HG03432 (cell line): ENCODE measurements at regions not wholly inside any gene's neighbourhood (a gene's known extent, or its start where the extent isn't known, plus 50 kb on each side); places are given as distances from the start of the nearest gene placed in this dataset.
"Not testable (repeated sequence)": the region's sequence is repeated elsewhere in the genome, so short reads cannot be mapped to it uniquely, and the experiment has no call there.

ENCODE experiments used
- ATAC-seq: cut with Tn5 transposase; IDR thresholded peaks from one replicate; pipeline ENCODE4 v1.9.1; 2021; ENCODE audit warnings: mild to moderate bottlenecking, moderate library complexity; ENCODE audit not compliant: unreplicated experiment

DNA sequence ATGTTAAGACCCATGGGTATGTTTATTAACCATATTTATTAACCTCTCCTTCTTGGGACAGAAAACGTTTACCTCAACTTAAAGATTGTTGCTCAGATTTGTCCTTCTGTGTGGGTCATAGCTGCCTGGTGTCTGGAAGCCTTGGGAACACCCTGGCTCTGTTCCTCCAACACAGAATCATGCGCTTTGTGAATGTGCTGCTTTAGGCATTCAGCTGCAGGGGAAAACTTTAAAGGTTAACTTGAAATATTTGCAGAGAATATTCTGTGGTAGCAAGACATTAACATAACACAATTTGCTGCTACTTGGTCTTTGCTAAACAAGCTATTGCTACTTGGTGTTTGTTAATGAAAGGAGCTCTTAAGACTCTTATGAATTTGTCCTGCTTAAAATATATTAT lies 50.5 kb upstream of the THOC3 start:
- ATAC-seq = not testable (repeated sequence)

DNA sequence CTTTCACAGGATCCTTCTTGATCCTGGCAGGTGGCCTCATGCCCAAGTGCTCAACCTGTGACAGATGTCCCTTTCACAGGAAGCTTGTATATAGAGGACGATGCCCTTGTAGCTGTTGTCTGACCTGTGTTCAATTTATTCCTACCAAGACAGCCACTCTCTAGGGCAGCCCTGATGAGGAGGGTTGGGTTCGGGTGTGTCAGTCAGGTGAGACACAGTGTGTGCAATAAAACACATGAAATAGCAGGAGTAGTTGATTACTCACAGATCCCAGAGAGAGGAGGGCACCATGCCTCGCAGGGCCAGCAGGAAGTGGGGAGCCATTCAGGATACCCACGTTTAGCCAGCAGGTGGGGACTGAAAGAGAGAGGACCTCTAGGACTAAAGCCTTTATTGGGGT lies 52.7 kb upstream of the THOC3 start:
- ATAC-seq = not testable (repeated sequence)

DNA sequence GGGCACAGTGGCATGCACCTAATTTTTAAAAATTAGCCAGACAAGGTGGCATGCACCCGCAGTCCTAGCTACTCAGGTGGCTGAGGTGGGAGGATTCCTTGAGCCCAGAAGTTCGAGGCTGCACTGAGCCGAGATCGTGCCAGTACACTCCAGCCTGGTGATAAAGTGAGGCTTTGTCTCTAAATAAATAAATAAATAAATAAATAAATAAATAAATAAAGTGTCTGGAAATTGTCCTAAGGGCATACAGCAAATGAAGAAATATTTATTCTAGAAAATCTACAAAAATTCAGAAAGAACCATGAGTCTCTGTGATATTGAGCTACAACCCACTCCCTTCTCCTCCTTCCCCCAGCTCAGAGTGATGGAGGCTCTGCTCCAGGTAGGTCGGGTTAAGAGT lies 55.4 kb upstream of the THOC3 start:
- not testable (repeated sequence) for ATAC-seq

DNA sequence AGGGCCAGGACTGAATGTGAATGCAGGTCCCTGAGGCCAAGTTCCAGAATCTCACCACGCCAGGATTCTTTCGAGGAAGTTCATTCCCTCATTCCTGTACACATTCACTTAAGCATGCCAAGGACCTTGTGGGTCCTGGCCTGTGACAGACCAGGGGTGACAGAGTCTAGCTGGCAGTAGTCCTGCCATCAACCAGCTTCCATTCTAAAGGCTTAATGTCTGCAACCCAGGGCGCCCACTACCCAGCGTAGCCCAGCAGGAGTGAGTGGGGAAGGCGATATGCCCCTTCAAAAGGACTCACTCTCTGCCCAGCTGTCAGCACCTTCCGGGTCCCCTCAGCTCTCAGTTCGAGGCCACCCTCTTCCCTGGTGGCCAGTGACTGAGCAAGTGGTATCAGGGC lies 61.3 kb upstream of the THOC3 start:
- not testable (repeated sequence) for ATAC-seq

DNA sequence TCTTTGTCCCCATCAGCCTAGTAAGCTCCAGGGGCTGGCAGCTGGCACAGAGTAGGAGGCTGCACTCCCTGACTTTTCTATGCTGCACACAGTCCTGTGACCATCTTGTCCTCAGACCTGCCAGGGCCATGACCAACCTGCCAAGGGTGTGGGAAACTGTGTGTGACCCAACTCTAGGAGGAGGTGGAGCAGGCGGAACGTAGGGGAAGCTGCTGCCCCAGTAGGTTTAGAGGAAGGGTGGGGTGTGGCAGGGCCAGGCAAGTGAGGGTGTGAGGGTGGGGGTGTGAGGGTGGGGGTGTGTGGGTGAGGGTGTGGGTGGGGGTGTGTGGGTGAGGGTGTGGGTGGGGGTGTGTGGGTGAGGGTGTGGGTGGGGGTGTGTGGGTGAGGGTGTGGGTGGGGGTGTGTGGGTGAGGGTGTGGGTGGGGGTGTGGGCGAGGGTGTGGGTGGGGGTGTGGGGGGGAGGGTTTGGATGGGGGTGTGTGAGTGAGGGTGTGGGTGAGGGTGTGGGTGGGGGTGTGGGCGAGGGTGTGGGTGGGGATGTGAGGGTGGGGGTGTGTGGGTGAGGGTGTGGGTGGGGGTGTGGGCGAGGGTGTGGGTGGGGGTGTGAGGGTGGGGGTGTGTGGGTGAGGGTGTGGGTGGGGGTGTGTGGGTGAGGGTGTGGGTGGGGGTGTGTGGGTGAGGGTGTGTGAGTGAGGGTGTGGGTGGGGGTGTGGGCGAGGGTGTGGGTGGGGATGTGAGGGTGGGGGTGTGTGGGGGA lies 62.4 kb upstream of the THOC3 start:
- ATAC-seq = not testable (repeated sequence)

DNA sequence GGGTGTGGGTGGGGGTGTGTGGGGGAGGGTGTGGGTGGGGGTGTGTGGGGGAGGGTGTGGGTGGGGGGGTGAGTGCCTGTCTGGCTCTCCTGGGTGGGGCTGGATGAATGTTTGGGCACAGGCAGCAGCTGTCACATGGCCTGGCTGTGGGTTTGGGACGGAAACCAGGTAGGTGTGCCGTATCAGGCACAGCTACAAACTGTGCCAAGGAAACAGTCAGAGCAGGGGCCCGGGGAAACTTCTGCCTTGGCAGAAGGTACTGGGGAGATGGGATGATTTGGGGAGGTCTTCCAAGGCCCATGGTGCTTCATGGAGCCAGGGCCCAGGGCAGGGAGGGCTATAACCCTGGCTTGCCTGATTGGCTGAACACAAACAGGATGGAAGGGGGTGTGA lies 63.0 kb upstream of the THOC3 start:
- ATAC-seq = not testable (repeated sequence)

DNA sequence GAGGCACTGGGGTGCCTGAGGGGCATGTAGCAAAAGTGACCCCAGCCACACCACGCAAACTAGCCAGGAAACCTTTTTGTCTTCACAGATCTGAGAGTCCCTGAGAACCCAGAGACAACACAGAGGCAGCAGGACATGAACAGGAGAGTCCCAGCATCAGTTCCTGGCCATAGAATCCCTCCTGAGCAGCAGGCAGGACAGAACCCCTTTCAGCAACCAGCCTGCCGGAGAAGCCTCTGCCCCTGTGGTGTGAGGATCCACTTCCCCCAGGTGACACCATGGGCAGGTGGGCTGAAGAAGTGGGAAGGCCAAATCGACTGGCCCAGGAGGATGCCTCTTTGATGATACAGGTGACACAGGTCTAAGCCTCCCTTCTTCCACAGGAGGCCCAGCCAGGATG lies 65.1 kb upstream of the THOC3 start:
- ATAC-seq = not testable (repeated sequence)

DNA sequence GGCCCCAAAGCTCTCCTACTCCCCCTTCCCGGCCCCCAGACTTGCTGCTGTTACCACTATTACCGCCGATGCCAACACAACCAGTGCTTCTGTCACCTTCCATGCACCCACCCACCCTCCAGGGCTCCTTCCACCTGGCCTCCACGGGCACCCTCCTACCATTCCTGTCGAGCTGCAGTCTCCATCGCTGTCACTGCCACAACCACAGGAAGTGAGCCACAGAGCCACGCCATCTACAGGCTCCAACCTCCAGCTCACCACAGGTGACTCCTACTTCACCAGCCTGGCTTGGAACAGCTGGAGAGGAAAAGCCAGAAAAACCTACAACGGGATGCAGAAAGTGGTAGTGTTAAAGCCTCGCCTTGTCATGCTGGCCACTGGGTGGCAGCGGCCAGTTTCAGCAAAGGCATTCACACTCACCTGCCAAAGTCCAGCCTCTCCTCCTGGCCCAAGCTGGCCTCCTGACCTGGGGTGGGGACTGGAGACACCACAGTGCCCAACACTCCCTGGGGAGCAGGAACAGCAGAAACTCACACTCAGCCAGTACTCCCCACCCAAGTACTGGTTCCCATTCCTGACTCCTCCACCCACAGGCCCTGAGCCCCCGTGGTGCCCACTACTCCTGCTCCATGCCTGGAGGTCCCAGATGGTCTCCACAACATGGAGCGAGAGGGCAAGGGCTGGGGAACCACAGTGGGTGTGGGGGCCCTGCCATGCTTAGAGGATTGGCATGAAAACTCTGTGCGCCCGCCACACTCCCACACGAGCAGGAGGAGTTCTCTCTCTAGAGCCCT lies 66.5 kb upstream of the THOC3 start:
- ATAC-seq = not testable (repeated sequence)

DNA sequence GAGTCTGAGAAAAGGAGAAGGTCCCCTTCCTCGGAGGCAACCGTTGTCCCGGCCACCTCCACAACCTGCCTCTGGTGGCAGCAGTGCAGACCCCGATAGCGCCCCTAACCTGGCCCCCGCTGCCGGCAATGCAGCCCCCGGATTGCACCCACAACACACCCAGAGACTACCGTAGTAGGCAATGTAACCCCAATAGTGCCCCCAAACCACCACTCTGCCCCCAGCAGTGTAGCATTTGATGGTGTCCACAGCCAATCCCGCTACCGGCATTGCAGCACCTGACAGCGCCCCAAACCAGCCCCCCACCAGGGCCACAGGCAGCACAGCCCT lies 67.1 kb upstream of the THOC3 start:
- not testable (repeated sequence) for ATAC-seq

DNA sequence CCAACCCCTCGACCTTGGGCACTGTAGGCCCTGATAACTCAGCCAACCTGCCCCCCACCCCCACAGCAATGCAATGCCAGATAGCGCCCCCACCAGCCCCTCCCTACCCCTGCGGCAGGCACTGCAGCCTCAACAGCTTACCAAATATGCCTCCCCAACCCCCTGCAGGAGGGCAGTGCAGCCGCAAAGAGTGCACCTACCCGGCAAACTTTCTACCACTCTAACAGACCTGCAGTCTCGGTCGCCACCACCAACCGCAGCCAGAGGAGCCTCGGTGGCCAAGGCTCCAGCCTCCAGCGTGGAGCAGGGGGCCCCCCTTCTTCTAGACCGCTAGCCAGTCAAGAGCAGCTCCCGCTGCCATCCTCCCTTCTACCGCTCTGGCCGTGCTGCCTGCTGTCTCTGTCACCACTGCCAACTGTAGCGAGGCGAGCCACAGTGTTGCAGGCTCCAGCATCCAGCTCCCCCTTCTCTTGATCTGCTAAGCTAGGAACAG lies 67.7 kb upstream of the THOC3 start:
- ATAC-seq = not testable (repeated sequence)

DNA sequence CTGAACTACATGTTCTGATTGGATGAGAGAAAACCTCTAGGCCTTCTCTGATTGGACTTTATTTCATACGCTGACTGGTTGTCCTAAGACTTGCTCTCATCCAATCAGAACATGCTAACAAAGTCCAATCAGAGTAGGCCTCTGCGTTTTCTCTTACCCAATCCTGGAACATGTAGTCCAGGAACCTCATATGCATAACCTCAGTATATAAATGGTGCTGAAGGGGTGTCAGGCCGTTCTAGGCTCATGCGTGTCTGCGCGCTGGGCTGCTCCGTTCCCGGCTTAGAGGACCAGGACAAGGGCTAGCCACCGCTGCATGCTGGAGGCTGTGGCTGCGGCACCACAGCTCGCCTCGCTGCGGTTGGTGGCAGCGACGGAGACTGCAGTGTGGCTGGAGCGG lies 68.3 kb upstream of the THOC3 start:
- ATAC-seq = not testable (repeated sequence)

DNA sequence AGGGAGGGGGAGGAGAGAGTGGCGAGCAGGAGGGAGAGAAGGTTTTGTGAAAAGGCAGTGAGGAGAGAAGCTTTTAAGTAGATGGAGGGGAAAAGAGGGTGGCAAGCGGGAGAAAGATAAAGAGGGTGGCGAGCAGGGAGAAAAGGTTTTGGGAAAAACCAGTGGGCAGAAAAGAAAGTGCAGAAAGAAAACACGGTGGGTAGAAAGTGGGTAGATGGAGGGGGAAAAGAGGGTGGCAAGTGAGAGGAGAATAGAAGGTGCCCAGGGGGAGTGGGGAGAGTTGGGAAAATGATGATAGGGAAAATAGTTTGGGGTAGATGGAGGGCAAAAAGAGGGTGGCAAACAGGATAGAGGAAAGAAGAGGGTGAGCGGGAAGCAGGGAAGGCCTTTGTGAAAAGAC lies 69.1 kb upstream of the THOC3 start:
- ATAC-seq = not testable (repeated sequence)

DNA sequence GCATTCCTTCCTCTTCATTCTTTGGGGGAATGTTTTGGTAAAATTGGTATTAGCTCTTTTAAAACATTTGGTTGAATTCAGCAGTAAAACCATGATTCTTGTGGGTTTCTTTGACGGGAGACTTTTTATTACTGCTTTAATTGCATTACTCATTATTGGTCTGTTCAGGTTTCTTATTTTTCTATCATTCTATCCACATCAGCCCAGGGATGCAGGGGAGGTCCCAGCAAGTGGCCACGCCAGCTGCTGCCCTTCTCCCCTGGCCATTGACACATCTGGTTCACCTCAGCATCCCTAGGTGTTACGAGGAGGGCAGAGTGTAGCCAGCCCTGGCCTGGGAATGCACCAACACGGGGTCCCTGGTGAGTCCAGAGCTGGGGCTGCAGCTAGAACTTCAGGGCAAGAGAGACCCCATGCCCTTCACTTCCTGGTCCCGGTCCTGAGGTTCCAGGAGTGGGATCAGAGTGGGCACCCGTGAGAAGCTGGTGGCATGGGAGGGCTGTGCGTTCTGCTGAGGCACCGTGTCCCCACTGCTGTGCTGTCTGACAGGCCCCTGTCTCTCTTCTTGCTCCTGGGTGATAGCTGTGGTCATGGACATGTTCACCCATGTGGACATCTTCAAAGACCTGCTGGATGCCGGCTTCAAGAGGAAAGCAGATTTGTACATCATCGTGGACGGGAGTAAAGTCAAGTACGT lies 72.1 kb upstream of the THOC3 start:
- not testable (repeated sequence) for ATAC-seq

DNA sequence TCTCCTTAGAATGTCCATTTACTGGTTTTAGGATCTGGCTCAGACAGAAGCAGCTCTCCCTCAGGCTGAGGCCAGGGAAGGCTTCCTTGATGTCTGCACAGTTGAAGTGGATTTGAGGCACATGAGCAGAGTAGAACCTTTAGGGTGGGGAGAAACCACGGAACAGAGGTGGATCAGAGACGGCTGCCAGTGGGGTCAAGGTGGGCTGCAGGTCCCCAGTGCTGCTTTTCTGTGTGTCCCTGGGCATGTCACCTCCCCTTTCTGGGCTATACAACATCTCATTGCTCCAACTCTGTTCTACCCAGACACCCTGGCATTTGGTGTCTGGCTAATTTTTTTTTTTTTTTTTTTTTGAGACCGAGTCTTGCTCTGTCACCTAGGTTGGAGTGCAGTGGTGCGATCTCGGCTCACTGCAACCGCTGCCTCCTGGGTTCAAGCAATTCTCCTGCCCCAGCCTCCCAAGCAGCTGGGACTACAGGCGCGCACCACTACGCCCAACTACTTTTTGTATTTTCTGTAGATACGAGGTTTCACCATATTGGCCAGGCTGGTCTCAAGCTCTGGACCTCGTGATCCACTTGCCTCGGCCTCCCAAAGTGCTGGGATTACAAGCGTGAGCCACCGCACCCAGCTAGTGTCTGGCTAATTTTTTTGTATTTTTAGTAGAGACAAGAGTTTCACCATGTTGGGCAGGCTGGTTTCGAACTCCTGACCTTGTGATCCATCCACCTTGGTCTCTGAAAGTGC lies 73.3 kb upstream of the THOC3 start:
- ATAC-seq = not testable (repeated sequence)

DNA sequence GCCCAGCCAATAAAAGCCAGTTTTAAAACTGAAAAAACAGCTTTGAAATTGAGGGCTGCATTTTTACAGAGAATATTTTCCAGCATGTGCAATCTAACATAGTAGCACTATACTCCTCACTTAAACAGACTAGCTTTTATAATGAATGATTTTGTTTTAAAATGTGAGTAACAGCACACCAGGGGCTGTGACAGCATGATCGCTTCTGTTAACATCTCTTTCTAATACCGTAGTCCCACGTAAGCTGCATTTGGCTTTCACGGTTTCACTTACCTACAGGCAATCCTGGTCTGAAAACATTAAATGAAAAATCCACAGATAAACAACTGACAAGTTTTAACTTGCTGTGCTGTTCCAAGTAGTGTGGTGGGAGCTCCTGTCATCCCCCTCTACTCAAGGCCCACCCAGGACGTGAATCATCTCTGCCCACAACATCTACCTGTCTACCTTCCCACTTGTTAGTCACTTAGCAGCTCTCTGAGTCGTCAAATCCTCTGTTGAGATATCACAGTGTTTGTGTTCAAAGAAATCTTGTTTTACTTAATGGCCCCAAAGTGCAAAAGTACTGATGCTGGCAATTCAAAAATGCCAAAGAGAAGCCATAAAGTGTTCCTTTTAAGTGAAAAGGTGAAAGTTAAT lies 74.0 kb upstream of the THOC3 start:
- not testable (repeated sequence) for ATAC-seq

DNA sequence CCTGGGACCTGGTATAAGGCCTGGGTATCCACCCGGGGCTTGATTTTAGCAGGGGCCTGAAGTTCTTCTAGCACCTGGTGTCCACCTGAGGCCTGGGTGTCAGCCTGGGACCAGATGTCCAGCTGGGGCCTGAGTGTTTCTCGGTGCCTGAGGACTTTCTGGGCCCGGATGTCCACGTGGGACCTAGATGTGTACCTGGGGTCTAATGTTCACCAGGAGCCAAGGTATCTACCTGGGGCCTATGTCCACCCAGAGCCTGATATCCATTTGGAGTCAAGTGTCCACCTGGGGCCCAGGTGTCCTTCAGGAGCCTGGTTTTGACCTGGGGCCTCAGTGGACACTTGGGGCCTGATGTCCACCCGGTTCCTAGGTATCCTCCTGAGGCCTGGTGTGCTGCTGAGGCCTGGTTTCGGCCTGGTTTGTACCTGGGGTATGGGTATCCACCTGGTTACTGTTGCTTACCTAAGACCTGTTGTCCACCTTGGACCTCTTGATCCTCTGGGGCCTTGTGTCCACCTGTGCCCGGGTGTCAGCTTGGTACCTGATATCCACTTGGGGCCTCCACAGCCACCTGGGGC lies 75.2 kb upstream of the THOC3 start:
- not testable (repeated sequence) for ATAC-seq

DNA sequence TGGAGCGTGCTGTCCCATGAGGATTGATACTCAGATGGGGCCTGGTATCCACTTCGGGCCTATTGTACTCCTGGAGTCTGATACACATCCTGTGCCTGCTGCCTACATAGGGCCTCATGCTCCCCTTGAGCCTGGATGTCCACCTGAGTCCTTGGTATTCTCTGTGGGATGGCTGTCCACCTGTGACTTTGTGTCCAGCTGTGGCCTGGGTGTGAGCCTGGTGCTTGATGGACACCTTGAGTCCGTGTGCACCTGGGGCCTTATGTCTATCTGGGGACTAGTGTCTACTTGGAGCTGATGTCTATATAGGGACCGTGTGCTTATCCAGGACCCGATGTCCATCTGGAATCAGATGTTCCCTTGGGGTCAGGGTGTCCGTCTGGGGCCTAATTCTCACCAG lies 75.9 kb upstream of the THOC3 start:
- ATAC-seq = not testable (repeated sequence)

DNA sequence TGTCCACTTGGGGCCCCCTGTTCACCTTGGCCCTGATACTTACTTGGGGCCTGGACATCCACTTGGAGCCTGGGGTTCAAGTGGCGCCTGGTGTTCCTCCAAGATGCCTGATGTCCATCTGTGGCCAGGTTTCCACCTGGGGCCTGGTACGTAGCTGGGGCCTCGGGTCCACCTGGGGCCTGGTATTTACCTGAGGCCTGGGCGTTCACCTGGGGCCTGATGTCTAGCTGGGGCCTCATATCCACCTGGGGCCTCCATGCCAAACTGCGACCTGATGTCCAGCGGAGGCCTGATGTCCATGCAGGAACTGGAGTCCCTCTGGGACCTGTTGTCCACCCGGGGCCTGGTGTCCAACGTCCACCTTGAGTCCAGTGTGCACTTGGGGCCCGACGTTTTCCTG lies 76.3 kb upstream of the THOC3 start:
- ATAC-seq = not testable (repeated sequence)

DNA sequence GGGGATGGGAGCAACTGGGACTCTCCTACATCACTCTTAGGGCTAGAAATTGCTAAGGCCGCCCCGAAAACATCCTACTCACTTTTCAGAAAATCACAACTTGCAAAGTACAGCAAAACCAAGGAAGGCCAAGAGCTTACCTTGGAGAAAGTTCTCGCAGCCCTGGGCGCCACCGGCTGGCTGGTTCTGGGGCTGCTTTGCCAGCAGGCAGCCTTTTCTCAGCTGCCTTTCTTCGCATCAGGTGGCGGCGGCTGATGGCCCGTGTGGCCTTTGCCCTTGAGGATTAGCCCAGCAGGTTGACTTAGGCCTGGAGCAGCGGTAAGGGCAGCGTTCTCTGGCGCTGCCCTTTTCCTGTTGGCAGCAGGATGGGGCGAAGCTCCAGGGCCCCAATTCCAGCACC lies 77.3 kb upstream of the THOC3 start:
- ATAC-seq = not testable (repeated sequence)

DNA sequence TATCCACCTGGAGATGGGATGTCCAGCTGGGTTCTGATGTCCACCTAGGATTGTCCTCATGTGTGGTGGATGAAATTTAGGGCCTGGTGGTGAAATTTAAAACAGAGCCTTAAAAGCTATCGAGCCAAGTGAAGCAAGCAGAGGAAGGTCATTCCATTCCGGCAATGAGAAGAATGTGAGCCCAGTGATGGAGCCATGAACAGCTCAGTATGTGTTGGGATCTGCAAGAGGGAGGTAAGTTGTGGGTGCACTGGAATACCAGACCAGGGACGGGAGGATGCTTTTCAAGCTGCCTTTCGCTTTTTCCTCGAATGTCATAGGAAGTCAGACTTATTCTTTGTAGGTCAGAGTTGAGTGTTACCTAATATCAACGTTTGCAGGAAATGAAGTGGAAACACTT lies 80.6 kb upstream of the THOC3 start:
- not testable (repeated sequence) for ATAC-seq
